DND-41 (cell line): ENCODE measurements at regions not wholly inside any gene's neighbourhood (a gene's known extent, or its start where the extent isn't known, plus 50 kb on each side); places are given as distances from the start of the nearest gene placed in this dataset.

Experiments
- ATAC-seq: fragments of 200-7000 bp; cut with Tn5 transposase; 3 replicates; pipeline ENCODE4 v1.9.1; 2021; ENCODE audit warnings: low read depth; ENCODE audit not compliant: insufficient read depth
- DNase-seq: peaks from one replicate; pipeline ENCODE4 v3.0.0-alpha.2; 2020
- H2AFZ ChIP-seq: 2 replicates; pipeline ENCODE4 v1.6.0; 2012; ENCODE audit warnings: low read depth, low read length
- H3K27ac ChIP-seq: 2 replicates; pipeline ENCODE4 v1.5.1; 2012; ENCODE audit warnings: low read length, inconsistent platforms
- H3K27me3 ChIP-seq: fragments of 200-600 bp; sonication (generic); 2 replicates; pipeline ENCODE4 v1.6.0; 2012; ENCODE audit warnings: low read length, mild to moderate bottlenecking, inconsistent platforms; ENCODE audit not compliant: insufficient read depth, poor library complexity
- H3K36me3 ChIP-seq: 2 replicates; pipeline ENCODE4 v1.5.1; 2012; ENCODE audit warnings: low read length, inconsistent platforms; ENCODE audit not compliant: insufficient read depth
- H3K4me1 ChIP-seq: 2 replicates; pipeline ENCODE4 v1.5.1; 2012; ENCODE audit warnings: mild to moderate bottlenecking, low read length; ENCODE audit not compliant: insufficient read depth
- H3K4me2 ChIP-seq: 2 replicates; pipeline ENCODE4 v1.6.0; 2012; ENCODE audit warnings: mild to moderate bottlenecking, moderate library complexity, low read length, inconsistent platforms; ENCODE audit not compliant: insufficient read depth
- H3K4me3 ChIP-seq, 2 experiments: fragments of 200-600 bp in 1 of 2; shearing (Covaris generic) in 1 of 2; 2 replicates each; pipeline ENCODE4 v1.5.1; 2012 to 2016; ENCODE audit warnings: inconsistent platforms in 2 of 2, low read length in 2 of 2, mild to moderate bottlenecking in 2 of 2, low read depth in 1 of 2, moderate library complexity in 1 of 2
- H3K79me2 ChIP-seq: 2 replicates; pipeline ENCODE4 v1.6.0; 2012; ENCODE audit warnings: low read length, inconsistent platforms; ENCODE audit not compliant: insufficient read depth
- H3K9ac ChIP-seq: 2 replicates; pipeline ENCODE4 v1.6.0; 2012; ENCODE audit warnings: low read depth, mild to moderate bottlenecking, inconsistent platforms, low read length, moderate library complexity
- H3K9me3 ChIP-seq: 2 replicates; pipeline ENCODE4 v1.5.1; 2012; ENCODE audit warnings: low read length, moderate library complexity, mild to moderate bottlenecking, inconsistent platforms; ENCODE audit not compliant: insufficient read depth, severe bottlenecking
- H4K20me1 ChIP-seq: 2 replicates; pipeline ENCODE4 v1.6.0; 2012; ENCODE audit warnings: low read length; ENCODE audit not compliant: insufficient read depth
- EZH2 ChIP-seq: IDR thresholded peaks from 3 replicates; pipeline ENCODE4 v1.6.1; 2012; ENCODE audit warnings: borderline replicate concordance, low read depth, mild to moderate bottlenecking, moderate library complexity, low read length, inconsistent platforms; ENCODE audit not compliant: severe bottlenecking
- TF ChIP-seq, protein P1 (sequence below): IDR thresholded peaks from 2 replicates; pipeline ENCODE4 v1.5.1; 2012; ENCODE audit warnings: borderline replicate concordance, low read length, moderate library complexity, mild to moderate bottlenecking; ENCODE audit not compliant: poor library complexity, severe bottlenecking; ENCODE audit errors: extremely low read depth

DNA sequence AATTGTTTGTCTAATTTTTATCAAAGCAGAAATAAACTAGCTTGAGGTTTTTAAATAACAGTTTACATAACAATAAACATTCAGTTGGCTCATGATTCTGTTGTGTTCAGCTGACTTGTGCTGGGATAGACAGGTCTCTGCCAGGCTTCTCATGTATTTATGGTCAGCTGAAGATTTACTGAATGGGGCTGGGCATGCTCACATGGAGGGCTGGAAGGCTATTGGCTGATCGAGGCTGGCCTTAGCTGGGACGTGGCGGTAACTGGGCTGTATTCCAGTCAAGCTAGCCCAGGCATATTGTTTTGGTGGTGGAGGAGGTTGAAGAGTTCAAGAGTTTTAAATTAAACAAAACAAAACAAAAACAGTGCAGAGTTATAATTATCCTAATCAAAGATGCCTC, 251.0 kb upstream of the MTPN start:
- no peaks in the 10 kb centered on the region for H3K4me1 ChIP-seq
- no peak overlapping the region for H2AFZ ChIP-seq
- H3K27ac ChIP-seq, result no peak overlapping the region
- no peak overlapping the region for H3K4me3 ChIP-seq
- no peaks in the 10 kb centered on the region for H3K36me3 ChIP-seq
- no peak for DNase-seq
- no peak overlapping the region for H3K9ac ChIP-seq
- H3K4me2 ChIP-seq, result no peak overlapping the region
- no peaks in the 10 kb centered on the region for H3K27me3 ChIP-seq
- ATAC-seq, result no peak
- H3K79me2 ChIP-seq, result no peaks in the 10 kb centered on the region
- H3K9me3 ChIP-seq, result peaks cover 6% of the 10 kb centered on the region
- H4K20me1 ChIP-seq, result no peaks in the 10 kb centered on the region
- TF ChIP-seq EZH2, result no peak
- TF ChIP-seq, protein P1, sequence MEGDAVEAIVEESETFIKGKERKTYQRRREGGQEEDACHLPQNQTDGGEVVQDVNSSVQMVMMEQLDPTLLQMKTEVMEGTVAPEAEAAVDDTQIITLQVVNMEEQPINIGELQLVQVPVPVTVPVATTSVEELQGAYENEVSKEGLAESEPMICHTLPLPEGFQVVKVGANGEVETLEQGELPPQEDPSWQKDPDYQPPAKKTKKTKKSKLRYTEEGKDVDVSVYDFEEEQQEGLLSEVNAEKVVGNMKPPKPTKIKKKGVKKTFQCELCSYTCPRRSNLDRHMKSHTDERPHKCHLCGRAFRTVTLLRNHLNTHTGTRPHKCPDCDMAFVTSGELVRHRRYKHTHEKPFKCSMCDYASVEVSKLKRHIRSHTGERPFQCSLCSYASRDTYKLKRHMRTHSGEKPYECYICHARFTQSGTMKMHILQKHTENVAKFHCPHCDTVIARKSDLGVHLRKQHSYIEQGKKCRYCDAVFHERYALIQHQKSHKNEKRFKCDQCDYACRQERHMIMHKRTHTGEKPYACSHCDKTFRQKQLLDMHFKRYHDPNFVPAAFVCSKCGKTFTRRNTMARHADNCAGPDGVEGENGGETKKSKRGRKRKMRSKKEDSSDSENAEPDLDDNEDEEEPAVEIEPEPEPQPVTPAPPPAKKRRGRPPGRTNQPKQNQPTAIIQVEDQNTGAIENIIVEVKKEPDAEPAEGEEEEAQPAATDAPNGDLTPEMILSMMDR, result no peak

DNA sequence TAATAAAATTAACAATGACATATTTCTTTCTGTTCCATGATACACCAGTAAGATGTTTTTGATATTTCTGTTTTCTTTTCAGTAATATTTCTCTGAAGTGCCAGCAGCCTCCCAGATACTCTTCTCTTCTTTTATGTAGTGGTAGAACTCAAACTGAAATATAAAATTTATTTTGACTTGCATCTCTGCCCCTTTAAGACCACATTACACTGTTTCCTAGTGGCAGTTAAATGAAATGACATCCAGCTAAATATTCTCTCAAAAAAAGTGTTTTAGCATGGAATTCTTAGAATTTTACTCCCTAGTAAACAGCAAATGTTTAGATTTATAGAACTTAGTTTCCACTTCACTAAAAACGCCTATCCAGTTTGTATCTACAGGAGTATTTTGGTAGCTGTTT, 237.2 kb upstream of the MTPN start:
- Histone ChIP-seq H4K20me1 (no peaks in the 10 kb centered on the region), H3K4me1 (no peaks in the 10 kb centered on the region), H3K4me2 (no peak overlapping the region), H2AFZ (no peak overlapping the region), H3K27ac (no peak overlapping the region), H3K4me3 (no peak overlapping the region), H3K27me3 (no peaks in the 10 kb centered on the region), H3K36me3 (no peaks in the 10 kb centered on the region), H3K9me3 (no peaks in the 10 kb centered on the region), H3K9ac (no peak overlapping the region), H3K79me2 (no peaks in the 10 kb centered on the region)
- DNase-seq, result no peak
- no peak for TF ChIP-seq EZH2
- TF ChIP-seq, protein P1, result no peak
- ATAC-seq, result no peak

GRCh38 chr7:136213012-136213411, 235.9 kb upstream of the MTPN start:
- no peaks in the 10 kb centered on the region for H3K4me1 ChIP-seq

More at GRCh38 chr7:136213012-136213411, 235.9 kb upstream of the MTPN start:
- Histone ChIP-seq H3K9ac (no peak overlapping the region), H3K4me2 (no peak overlapping the region), H3K9me3 (no peaks in the 10 kb centered on the region), H3K27ac (no peak overlapping the region), H3K4me3 (no peak overlapping the region), H2AFZ (no peak overlapping the region), H3K79me2 (no peaks in the 10 kb centered on the region), H4K20me1 (no peaks in the 10 kb centered on the region), H3K36me3 (no peaks in the 10 kb centered on the region), H3K27me3 (no peaks in the 10 kb centered on the region)
- no peak for TF ChIP-seq EZH2
- TF ChIP-seq, protein P1, result no peak
- ATAC-seq (no peak), DNase-seq (no peak)
